ENCODE measurements at regions not wholly inside any gene's neighbourhood (a gene's known extent, or its start where the extent isn't known, plus 50 kb on each side); places are given as distances from the start of the nearest gene placed in this dataset.

GRCh38 chr21:17059936-17060335 is 452.9 kb upstream of the CXADR start:
- TF ChIP-seq EZH2 (IDR thresholded peaks at IDR 0.05), result no peak
- no peak for TF ChIP-seq POLR2AphosphoS5 (IDR thresholded peaks at IDR 0.05; ENCODE audit: borderline replicate concordance, low read depth, low read length)

Measured in SK-N-MC (cell line).